Neural cell (in vitro differentiated cells): ENCODE measurements at regions not wholly inside any gene's neighbourhood (a gene's known extent, or its start where the extent isn't known, plus 50 kb on each side); places are given as distances from the start of the nearest gene placed in this dataset.

ENCODE experiments used
- CTCF ChIP-seq: fragments of 450-650 bp; IDR thresholded peaks from 2 replicates; pipeline ENCODE4 v1.5.1; 2014; ENCODE audit warnings: antibody characterized with exemption, mild to moderate bottlenecking, moderate library complexity; ENCODE audit not compliant: poor library complexity, severe bottlenecking
- EP300 ChIP-seq: fragments of 450-650 bp; conservative IDR thresholded peaks from 2 replicates; pipeline ENCODE4 v1.6.1; 2014; ENCODE audit warnings: antibody characterized with exemption, mild to moderate bottlenecking, moderate library complexity; ENCODE audit not compliant: poor library complexity, severe bottlenecking
- EZH2 ChIP-seq: fragments of 200-600, 300-800 bp; shearing (Covaris generic), sonication (generic); IDR thresholded peaks from 2 replicates; pipeline ENCODE4 v1.6.1; 2014; ENCODE audit warnings: antibody characterized with exemption, low read length, borderline replicate concordance, mild to moderate bottlenecking; ENCODE audit not compliant: insufficient read depth, poor library complexity, severe bottlenecking
- MXI1 ChIP-seq: fragments of 450-650 bp; conservative IDR thresholded peaks from 2 replicates; pipeline ENCODE4 v1.6.1; 2014; ENCODE audit warnings: antibody characterized with exemption, mild to moderate bottlenecking; ENCODE audit not compliant: poor library complexity, severe bottlenecking
- POLR2AphosphoS5 ChIP-seq: IDR thresholded peaks from 2 replicates; pipeline ENCODE4 v1.6.1; 2012
- RAD21 ChIP-seq: fragments of 450-650 bp; conservative IDR thresholded peaks from 2 replicates; pipeline ENCODE4 v1.6.1; 2014; ENCODE audit warnings: antibody characterized with exemption, mild to moderate bottlenecking, moderate library complexity
- REST ChIP-seq: IDR thresholded peaks from 2 replicates; pipeline ENCODE4 v1.6.1; 2012; ENCODE audit warnings: borderline replicate concordance
- TAF1 ChIP-seq: IDR thresholded peaks from 2 replicates; pipeline ENCODE4 v1.6.1; 2012; ENCODE audit warnings: low read depth

DNA sequence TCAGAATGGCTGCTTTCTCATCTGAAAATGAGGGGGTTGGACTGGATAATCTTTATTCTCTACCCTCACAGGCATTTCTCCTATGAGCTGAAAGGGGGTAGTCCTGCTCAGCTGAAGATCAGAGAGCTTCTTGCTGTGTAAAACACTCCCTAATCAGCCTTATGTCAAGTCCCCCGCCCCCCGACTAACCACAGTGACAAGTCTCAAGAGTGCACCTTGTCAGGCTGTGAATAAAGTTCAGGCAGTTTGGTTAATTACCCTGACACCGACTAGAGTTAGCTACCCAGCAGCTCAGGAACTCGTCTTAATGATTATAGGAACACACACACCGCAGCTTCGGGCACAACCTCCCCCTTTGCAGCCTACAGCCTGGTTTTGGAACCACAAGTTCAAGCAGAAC lies 513.7 kb downstream of the RPS24 start:
- TF ChIP-seq CTCF (no peak), REST (no peak), TAF1 (no peak), EZH2 (no peak), POLR2AphosphoS5 (no peak), RAD21 (no peak), MXI1 (no peak), EP300 (no peak)
